ENCODE measurements at regions not wholly inside any gene's neighbourhood (a gene's known extent, or its start where the extent isn't known, plus 50 kb on each side); places are given as distances from the start of the nearest gene placed in this dataset.

DNA sequence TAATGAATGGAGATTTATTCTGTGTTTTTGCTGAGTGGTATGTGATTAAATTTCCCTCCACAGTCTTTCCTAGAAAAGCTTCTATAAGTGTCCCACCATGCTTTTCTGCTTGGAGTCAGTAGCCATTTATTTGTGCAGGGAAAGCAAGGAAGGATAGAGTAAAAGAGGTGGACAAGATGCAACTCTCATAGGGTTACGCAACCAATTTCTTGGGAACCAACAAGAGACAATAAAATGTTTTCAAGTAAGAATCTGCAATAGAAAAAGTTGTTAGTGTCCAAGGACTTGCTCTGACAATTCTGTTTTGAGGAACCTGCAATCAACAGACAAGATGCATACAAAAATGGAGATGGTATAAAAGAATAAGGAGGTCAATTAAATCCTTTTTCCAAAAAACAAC is 153.8 kb upstream of the MITF start:
- DNase-seq: no peak
- Mint-ChIP-seq H3K27me3 (ENCODE audit: low read depth) (peaks cover 5% of the 10 kb centered on the region), H3K27ac (no peak overlapping the region), H3K4me3 (no peak overlapping the region), H3K9me3 (peaks cover 14% of the 10 kb centered on the region), H3K36me3 (ENCODE audit: low read depth) (no peaks in the 10 kb centered on the region), H3K4me1 (ENCODE audit: low read depth) (no peaks in the 10 kb centered on the region)
- CTCF ChIA-PET: interaction anchor here (1.5 kb wide), 1 partner anchor 87 kb away, joined by 3 read pairs; no protein-coding TSS in a partner anchor
- intact Hi-C loops (cut with micrococcal nuclease): no loop called here

GRCh38 chr3:69582044-69582443 is 157.2 kb upstream of the MITF start:
- Mint-ChIP-seq H3K9me3 (peaks cover 8% of the 10 kb centered on the region), H3K4me1 (ENCODE audit: low read depth) (no peaks in the 10 kb centered on the region), H3K27ac (no peak overlapping the region), H3K36me3 (ENCODE audit: low read depth) (no peaks in the 10 kb centered on the region), H3K4me3 (no peak overlapping the region), H3K27me3 (ENCODE audit: low read depth) (peaks cover 4% of the 10 kb centered on the region)
- DNase-seq: no peak
- CTCF ChIA-PET: no interaction called here
- intact Hi-C loops (cut with micrococcal nuclease): no loop called here

- Mint-ChIP-seq H3K4me1 (ENCODE audit: low read depth) (no peaks in the 10 kb centered on the region), H3K36me3 (ENCODE audit: low read depth) (no peaks in the 10 kb centered on the region), H3K4me3 (no peak overlapping the region), H3K27ac (no peak overlapping the region), H3K27me3 (ENCODE audit: low read depth) (peaks cover 4% of the 10 kb centered on the region), H3K9me3 (peaks cover 2% of the 10 kb centered on the region)
- CTCF ChIA-PET: no interaction called here
- intact Hi-C loops (cut with micrococcal nuclease): no loop called here
- no peak for DNase-seq
These were observed 159.8 kb upstream of the MITF start for GRCh38 chr3:69579306-69580041.

- Mint-ChIP-seq H3K27me3 (ENCODE audit: low read depth) (peaks cover 6% of the 10 kb centered on the region), H3K9me3 (no peaks in the 10 kb centered on the region), H3K4me3 (no peak overlapping the region), H3K4me1 (ENCODE audit: low read depth) (no peaks in the 10 kb centered on the region), H3K36me3 (ENCODE audit: low read depth) (no peaks in the 10 kb centered on the region), H3K27ac (no peak overlapping the region)
- intact Hi-C loops (cut with micrococcal nuclease): no loop called here
- CTCF ChIA-PET: interaction anchor here (1.2 kb wide), 1 partner anchor 15 kb away, joined by 3 read pairs; no protein-coding TSS in a partner anchor
- DNase-seq: no peak
These were observed 169.7 kb upstream of the MITF start for GRCh38 chr3:69569520-69569919.

GRCh38 chr3:69568951-69569350 is 170.3 kb upstream of the MITF start:
- Mint-ChIP-seq H3K9me3 (no peaks in the 10 kb centered on the region), H3K27ac (no peak overlapping the region), H3K27me3 (ENCODE audit: low read depth) (peaks cover 6% of the 10 kb centered on the region), H3K4me1 (ENCODE audit: low read depth) (no peaks in the 10 kb centered on the region), H3K4me3 (no peak overlapping the region), H3K36me3 (ENCODE audit: low read depth) (no peaks in the 10 kb centered on the region)
- no peak for DNase-seq
- CTCF ChIA-PET: interaction anchor here (1.2 kb wide), 1 partner anchor 14 kb away, joined by 3 read pairs; no protein-coding TSS in a partner anchor
- intact Hi-C loops (cut with micrococcal nuclease): no loop called here

DNA sequence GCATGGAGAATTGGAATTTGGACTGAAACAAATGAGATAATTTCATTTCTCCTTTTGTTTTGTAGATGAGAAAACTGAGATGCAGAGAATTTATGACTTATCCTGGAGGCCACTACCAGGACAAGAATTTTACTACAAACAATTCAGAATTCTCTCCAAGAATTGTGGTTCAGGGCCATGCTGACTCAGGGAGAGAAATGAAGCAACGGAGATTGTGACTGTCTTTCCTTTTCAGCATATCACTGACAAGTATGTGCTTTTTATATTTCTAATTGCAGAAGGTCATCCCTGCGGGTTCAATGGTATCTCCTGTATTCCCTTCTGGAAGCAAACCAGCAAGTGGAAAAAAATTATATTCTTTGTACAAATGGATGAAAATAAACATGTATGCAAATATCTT is 170.8 kb upstream of the MITF start:
- H3K27me3 Mint-ChIP-seq (ENCODE audit: low read depth): peaks cover 6% of the 10 kb centered on the region
- no peak overlapping the region for H3K27ac Mint-ChIP-seq
- no peaks in the 10 kb centered on the region for H3K36me3 Mint-ChIP-seq (ENCODE audit: low read depth)
- no peaks in the 10 kb centered on the region for H3K4me1 Mint-ChIP-seq (ENCODE audit: low read depth)
- no peak for DNase-seq
- H3K4me3 Mint-ChIP-seq: no peak overlapping the region
- CTCF ChIA-PET: no interaction called here
- H3K9me3 Mint-ChIP-seq: no peaks in the 10 kb centered on the region
- intact Hi-C loops (cut with micrococcal nuclease): no loop called here

DNA sequence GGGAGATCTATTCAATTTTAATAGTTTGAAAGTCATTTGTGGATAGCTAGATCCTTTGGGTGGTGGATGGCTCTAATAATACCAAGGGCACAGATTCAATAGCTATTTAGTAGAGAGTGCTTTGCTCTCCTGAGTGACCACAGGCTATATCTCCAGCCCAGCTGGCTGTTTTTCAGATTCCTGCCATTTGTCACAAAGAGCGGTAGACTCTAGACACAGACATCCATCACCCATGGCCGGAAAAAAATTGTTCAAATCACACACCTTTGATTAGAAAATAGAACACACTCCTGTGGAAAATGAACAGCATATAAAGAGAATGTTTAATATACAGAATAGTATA is 171.6 kb upstream of the MITF start:
- H3K4me3 Mint-ChIP-seq: no peak overlapping the region
- intact Hi-C loops (cut with micrococcal nuclease): no loop called here
- H3K27me3 Mint-ChIP-seq (ENCODE audit: low read depth): peaks cover 6% of the 10 kb centered on the region
- no peaks in the 10 kb centered on the region for H3K36me3 Mint-ChIP-seq (ENCODE audit: low read depth)
- H3K27ac Mint-ChIP-seq: no peak overlapping the region
- CTCF ChIA-PET: no interaction called here
- H3K9me3 Mint-ChIP-seq: no peaks in the 10 kb centered on the region
- H3K4me1 Mint-ChIP-seq (ENCODE audit: low read depth): no peaks in the 10 kb centered on the region
- no peak for DNase-seq

GRCh38 chr3:69567023-69567709 is 172.1 kb upstream of the MITF start:
- Mint-ChIP-seq H3K9me3 (no peaks in the 10 kb centered on the region), H3K27me3 (ENCODE audit: low read depth) (peaks cover 6% of the 10 kb centered on the region), H3K4me1 (ENCODE audit: low read depth) (no peaks in the 10 kb centered on the region), H3K27ac (no peak overlapping the region), H3K4me3 (no peak overlapping the region), H3K36me3 (ENCODE audit: low read depth) (no peaks in the 10 kb centered on the region)
- intact Hi-C loops (cut with micrococcal nuclease): no loop called here
- no peak for DNase-seq
- CTCF ChIA-PET: no interaction called here

DNA sequence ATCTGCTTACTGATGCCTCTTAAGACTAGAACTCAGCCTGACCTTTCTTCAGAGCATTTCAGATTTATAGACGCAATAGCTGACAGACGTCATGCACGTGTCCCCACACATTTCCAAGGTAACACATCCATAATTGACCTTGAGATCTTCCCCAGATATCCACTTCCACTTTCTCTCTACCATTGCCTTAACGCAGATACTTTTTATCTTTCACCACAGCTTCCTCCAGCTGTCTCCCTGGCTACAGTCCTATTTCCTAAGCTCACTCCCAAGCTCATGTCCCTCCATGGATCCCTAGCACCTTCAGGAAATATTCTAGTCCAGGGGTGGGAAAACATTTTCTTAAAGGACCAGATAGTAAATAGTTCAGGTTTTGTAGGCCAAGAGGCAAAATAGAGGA is 173.0 kb upstream of the MITF start:
- no peak overlapping the region for H3K27ac Mint-ChIP-seq
- H3K4me3 Mint-ChIP-seq: no peak overlapping the region
- H3K36me3 Mint-ChIP-seq (ENCODE audit: low read depth): no peaks in the 10 kb centered on the region
- CTCF ChIA-PET: no interaction called here
- no peak for DNase-seq
- no peaks in the 10 kb centered on the region for H3K9me3 Mint-ChIP-seq
- H3K4me1 Mint-ChIP-seq (ENCODE audit: low read depth): no peaks in the 10 kb centered on the region
- intact Hi-C loops (cut with micrococcal nuclease): no loop called here
- H3K27me3 Mint-ChIP-seq (ENCODE audit: low read depth): peaks cover 6% of the 10 kb centered on the region

- intact Hi-C loops (cut with micrococcal nuclease): no loop called here
- CTCF ChIA-PET: no interaction called here
- Mint-ChIP-seq H3K9me3 (no peaks in the 10 kb centered on the region), H3K4me1 (ENCODE audit: low read depth) (no peaks in the 10 kb centered on the region), H3K27me3 (ENCODE audit: low read depth) (peaks cover 6% of the 10 kb centered on the region), H3K27ac (no peak overlapping the region), H3K4me3 (no peak overlapping the region), H3K36me3 (ENCODE audit: low read depth) (no peaks in the 10 kb centered on the region)
- DNase-seq: no peak
These were observed 173.9 kb upstream of the MITF start for GRCh38 chr3:69565316-69565715.

GRCh38 chr3:69563981-69564380 is 175.3 kb upstream of the MITF start:
- Mint-ChIP-seq H3K27me3 (ENCODE audit: low read depth) (peaks cover 6% of the 10 kb centered on the region), H3K4me1 (ENCODE audit: low read depth) (no peaks in the 10 kb centered on the region), H3K27ac (no peak overlapping the region), H3K4me3 (no peak overlapping the region), H3K9me3 (no peaks in the 10 kb centered on the region), H3K36me3 (ENCODE audit: low read depth) (no peaks in the 10 kb centered on the region)
- intact Hi-C loops (cut with micrococcal nuclease): no loop called here
- CTCF ChIA-PET: no interaction called here
- DNase-seq: no peak

DNA sequence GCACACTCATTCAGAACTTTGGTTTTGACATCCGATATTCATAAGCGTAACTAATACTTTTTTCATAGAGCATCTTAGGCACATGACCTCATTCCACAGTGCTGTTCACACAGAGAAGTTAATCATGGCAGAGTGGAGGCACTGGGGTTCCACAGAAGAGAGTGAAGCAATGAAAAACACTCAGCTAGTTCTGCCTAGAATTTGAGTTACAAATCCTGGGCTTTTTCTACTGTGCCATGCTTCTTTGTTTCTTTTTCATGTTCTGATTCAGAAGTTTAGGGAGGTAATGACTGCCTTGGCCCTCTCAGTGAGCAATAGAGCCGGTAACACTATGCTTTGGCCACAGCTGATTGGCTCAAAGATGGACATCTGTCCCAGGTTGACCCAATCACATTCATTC is 176.1 kb upstream of the MITF start:
- intact Hi-C loops (cut with micrococcal nuclease): no loop called here
- CTCF ChIA-PET: no interaction called here

GRCh38 chr3:69562020-69562419 is 176.1 kb upstream of the FRMD4B start:
- no peak for DNase-seq
- Mint-ChIP-seq H3K36me3 (ENCODE audit: low read depth) (no peaks in the 10 kb centered on the region), H3K4me1 (ENCODE audit: low read depth) (no peaks in the 10 kb centered on the region), H3K4me3 (no peak overlapping the region), H3K9me3 (no peaks in the 10 kb centered on the region), H3K27ac (no peak overlapping the region), H3K27me3 (ENCODE audit: low read depth) (peaks cover 6% of the 10 kb centered on the region)
- CTCF ChIA-PET: no interaction called here
- intact Hi-C loops (cut with micrococcal nuclease): no loop called here

More for the DNA sequence above, 176.1 kb upstream of the MITF start:
- Mint-ChIP-seq H3K36me3 (ENCODE audit: low read depth) (no peaks in the 10 kb centered on the region), H3K4me1 (ENCODE audit: low read depth) (no peaks in the 10 kb centered on the region), H3K27me3 (ENCODE audit: low read depth) (peaks cover 6% of the 10 kb centered on the region), H3K4me3 (no peak overlapping the region), H3K27ac (no peak overlapping the region), H3K9me3 (no peaks in the 10 kb centered on the region)
- DNase-seq: no peak

Data from activated naive CD4-positive, alpha-beta T cell treated with anti-CD3 and anti-CD28 coated beads for 36 hours (primary cell).